ENCODE measurements at regions not wholly inside any gene's neighbourhood (a gene's known extent, or its start where the extent isn't known, plus 50 kb on each side); places are given as distances from the start of the nearest gene placed in this dataset.

- TF ChIP-seq CTCF (IDR thresholded peaks at IDR 0.05; ENCODE audit: low read depth, low read length, missing input control) (no peak), EGR1 (IDR thresholded peaks at IDR 0.05; ENCODE audit: low read depth in 2 of 2) (no peak)
- TF ChIP-seq, protein P1, sequence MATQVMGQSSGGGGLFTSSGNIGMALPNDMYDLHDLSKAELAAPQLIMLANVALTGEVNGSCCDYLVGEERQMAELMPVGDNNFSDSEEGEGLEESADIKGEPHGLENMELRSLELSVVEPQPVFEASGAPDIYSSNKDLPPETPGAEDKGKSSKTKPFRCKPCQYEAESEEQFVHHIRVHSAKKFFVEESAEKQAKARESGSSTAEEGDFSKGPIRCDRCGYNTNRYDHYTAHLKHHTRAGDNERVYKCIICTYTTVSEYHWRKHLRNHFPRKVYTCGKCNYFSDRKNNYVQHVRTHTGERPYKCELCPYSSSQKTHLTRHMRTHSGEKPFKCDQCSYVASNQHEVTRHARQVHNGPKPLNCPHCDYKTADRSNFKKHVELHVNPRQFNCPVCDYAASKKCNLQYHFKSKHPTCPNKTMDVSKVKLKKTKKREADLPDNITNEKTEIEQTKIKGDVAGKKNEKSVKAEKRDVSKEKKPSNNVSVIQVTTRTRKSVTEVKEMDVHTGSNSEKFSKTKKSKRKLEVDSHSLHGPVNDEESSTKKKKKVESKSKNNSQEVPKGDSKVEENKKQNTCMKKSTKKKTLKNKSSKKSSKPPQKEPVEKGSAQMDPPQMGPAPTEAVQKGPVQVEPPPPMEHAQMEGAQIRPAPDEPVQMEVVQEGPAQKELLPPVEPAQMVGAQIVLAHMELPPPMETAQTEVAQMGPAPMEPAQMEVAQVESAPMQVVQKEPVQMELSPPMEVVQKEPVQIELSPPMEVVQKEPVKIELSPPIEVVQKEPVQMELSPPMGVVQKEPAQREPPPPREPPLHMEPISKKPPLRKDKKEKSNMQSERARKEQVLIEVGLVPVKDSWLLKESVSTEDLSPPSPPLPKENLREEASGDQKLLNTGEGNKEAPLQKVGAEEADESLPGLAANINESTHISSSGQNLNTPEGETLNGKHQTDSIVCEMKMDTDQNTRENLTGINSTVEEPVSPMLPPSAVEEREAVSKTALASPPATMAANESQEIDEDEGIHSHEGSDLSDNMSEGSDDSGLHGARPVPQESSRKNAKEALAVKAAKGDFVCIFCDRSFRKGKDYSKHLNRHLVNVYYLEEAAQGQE (IDR thresholded peaks at IDR 0.05): no peak
Observed at GRCh38 chr10:29712108-29712507, 77.3 kb upstream of the SVIL start.
